T-helper 2 cell treated with Interferon-gamma antibody and Interleukin-4, amounts not matched to agents 100 ng/mL and 5 ng/mL, for 36 hours (primary cell): ENCODE measurements at regions not wholly inside any gene's neighbourhood (a gene's known extent, or its start where the extent isn't known, plus 50 kb on each side); places are given as distances from the start of the nearest gene placed in this dataset.
"Not testable (repeated sequence)": the region's sequence is repeated elsewhere in the genome, so short reads cannot be mapped to it uniquely, and the experiment has no call there.

ENCODE experiments used
- intact Hi-C: fragments of 100-400 bp; cut with micrococcal nuclease; formaldehyde crosslinking; loops from one replicate; pipeline ENCODE4 v1.15.1; 2023

- intact Hi-C loops, result no loop called here
These were observed 1884.3 kb upstream of the PCDH20 start for GRCh38 chr13:63299866-63300394.

- intact Hi-C loops, result no loop called here
These were observed 1881.5 kb upstream of the PCDH20 start for GRCh38 chr13:63297163-63297562.

DNA sequence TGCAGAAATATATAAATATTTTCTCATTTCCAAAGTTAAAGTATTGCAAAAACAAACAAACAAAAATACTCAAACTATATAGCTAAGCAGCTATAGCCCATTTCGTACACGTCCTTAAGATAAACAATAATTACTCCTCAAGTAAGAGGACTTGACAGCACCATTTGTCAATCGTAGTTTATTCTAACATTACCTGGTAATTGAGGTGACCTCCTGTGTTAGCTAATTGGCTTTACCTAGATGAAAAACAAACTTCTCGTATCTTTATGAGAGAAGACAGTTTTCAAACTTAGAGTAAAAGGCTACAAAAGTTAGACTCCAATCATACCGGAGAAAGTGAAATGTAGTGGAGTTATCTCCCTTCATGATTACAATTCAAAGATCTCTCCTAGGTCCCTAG is 1876.1 kb upstream of the PCDH20 start:
- intact Hi-C loops, result no loop called here

GRCh38 chr13:63288576-63288975 is 1872.9 kb upstream of the PCDH20 start:
- intact Hi-C loops, result no loop called here

- intact Hi-C loops, result no loop called here
These were observed 1872.3 kb upstream of the PCDH20 start for GRCh38 chr13:63287926-63288325.

DNA sequence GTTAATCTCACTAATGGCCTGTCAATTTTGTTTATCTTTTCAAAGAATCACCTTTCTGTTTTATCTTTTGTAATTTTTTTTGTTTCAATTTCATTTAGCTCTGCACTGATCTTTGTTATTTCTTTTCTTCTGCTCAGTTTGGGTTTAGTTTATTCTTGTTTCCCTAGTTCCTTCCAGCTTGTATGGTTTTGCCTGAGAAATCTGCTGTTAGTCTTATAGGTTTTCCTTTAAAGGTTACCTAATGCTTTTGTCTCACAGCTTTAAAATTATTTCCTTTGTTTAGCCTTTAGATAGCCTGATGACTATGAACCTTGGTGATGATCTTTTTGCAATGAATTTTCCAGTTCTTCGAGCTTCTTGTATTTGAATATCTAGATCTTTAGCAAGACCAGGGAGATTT is 1869.8 kb upstream of the PCDH20 start:
- intact Hi-C loops, result no loop called here

GRCh38 chr13:63279136-63279535 is 1863.5 kb upstream of the PCDH20 start:
- intact Hi-C loops, result no loop called here

DNA sequence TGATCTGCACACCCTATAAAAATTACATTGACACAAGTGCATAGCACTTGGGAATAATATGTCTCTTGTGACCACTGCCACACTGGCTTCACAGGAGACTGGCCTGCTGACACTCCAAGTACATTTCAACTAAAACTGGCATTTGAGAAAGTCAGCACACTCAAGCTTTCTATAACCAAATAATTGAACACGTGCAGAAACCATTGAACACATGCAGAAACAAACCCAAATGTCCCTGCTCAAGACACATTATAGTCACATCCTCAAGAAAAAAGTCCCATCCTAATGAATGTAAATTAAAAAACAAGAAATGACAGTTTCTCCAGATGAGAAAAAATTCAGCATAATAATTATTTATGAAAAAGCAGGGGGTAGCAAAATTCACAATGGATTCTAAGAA is 1859.1 kb upstream of the PCDH20 start:
- intact Hi-C loops, result no loop called here

GRCh38 chr13:63249411-63250187 is 1834.0 kb upstream of the PCDH20 start:
- intact Hi-C loops, result no loop called here

GRCh38 chr13:63236667-63237396 is 1821.2 kb upstream of the PCDH20 start:
- intact Hi-C loops, result not testable (repeated sequence)

DNA sequence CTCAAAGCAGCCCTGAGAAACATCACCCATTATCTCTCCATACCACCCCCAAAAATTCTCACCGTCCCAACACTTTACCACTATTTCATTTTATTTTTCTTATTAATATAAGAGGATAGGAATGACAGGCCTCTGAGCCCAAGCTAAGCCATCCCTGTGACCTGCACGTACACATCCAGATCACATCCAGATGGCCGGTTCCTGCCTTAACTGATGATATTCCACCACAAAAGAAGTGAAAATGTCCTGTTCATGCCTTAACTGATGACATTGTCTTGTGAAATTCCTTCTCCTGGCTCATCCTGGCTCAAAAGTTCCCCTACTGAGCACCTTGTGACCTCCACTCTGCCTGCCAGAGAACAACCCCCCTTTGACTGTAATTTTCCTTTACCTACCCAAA is 1802.9 kb upstream of the PCDH20 start:
- intact Hi-C loops, result not testable (repeated sequence)

GRCh38 chr13:63209330-63210017 is 1793.8 kb upstream of the PCDH20 start:
- intact Hi-C loops, result no loop called here

- intact Hi-C loops, result no loop called here
These were observed 1793.2 kb upstream of the PCDH20 start for GRCh38 chr13:63208826-63209225.

- intact Hi-C loops, result no loop called here
These were observed 1790.8 kb upstream of the PCDH20 start for GRCh38 chr13:63206461-63206860.

- intact Hi-C loops, result no loop called here
These were observed 1785.8 kb upstream of the PCDH20 start for GRCh38 chr13:63201493-63201892.

- intact Hi-C loops, result no loop called here
These were observed 1783.9 kb upstream of the PCDH20 start for GRCh38 chr13:63199508-63199907.

- intact Hi-C loops, result no loop called here
These were observed 1782.4 kb upstream of the PCDH20 start for GRCh38 chr13:63198071-63198470.

- intact Hi-C loops, result no loop called here
These were observed 1780.1 kb upstream of the PCDH20 start for GRCh38 chr13:63195726-63196125.

DNA sequence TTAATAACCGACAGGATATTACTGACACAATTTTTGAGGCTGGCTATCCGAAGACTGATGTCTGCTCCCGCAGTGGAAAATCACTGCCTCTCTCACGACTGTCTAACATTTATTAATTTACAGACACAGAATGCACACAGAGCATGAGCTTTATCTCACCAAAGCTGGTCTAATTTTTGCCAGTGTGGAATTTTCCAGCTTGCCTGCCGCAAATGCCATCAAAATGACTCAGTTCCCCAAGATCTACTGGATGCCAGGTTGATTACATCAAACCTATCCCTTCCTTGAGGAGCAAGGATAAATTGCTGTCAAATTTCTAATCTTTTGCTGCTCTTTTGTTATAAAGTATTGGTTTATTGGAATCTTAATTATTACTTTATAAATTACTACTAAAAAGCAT is 1775.1 kb upstream of the PCDH20 start:
- intact Hi-C loops, result no loop called here

DNA sequence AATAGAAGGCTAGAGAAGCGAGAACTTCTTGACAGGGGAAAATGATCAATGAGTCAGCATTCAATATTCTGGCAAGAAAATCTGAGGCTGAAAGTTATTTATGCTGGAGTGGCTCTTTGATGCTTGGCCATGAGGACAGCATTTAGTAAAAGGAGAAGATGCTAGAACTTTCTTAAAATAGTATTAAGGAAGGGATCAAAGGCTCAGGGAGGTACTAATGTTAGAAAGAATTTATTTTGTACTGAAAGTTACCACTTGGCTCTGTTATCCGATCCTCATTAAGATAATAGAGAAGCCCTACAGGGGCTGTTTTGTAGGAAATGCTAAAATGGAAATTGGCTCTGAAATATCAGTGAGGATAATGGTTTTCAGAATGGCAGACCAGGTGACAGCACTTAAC is 1774.6 kb upstream of the PCDH20 start:
- intact Hi-C loops, result no loop called here

- intact Hi-C loops, result no loop called here
These were observed 1774.1 kb upstream of the PCDH20 start for GRCh38 chr13:63189712-63190111.

GRCh38 chr13:63184693-63185092 is 1769.0 kb upstream of the PCDH20 start:
- intact Hi-C loops, result no loop called here
